GM12873 (cell line): ENCODE measurements at regions not wholly inside any gene's neighbourhood (a gene's known extent, or its start where the extent isn't known, plus 50 kb on each side); places are given as distances from the start of the nearest gene placed in this dataset.

Experiments used
- TF ChIP-seq, protein P1 (sequence below): IDR thresholded peaks from 2 replicates; pipeline ENCODE4 v1.5.1; 2012; ENCODE audit warnings: low read depth, mild to moderate bottlenecking, moderate library complexity, low read length, control low read depth; ENCODE audit not compliant: insufficient read depth; ENCODE audit errors: missing control alignments

DNA sequence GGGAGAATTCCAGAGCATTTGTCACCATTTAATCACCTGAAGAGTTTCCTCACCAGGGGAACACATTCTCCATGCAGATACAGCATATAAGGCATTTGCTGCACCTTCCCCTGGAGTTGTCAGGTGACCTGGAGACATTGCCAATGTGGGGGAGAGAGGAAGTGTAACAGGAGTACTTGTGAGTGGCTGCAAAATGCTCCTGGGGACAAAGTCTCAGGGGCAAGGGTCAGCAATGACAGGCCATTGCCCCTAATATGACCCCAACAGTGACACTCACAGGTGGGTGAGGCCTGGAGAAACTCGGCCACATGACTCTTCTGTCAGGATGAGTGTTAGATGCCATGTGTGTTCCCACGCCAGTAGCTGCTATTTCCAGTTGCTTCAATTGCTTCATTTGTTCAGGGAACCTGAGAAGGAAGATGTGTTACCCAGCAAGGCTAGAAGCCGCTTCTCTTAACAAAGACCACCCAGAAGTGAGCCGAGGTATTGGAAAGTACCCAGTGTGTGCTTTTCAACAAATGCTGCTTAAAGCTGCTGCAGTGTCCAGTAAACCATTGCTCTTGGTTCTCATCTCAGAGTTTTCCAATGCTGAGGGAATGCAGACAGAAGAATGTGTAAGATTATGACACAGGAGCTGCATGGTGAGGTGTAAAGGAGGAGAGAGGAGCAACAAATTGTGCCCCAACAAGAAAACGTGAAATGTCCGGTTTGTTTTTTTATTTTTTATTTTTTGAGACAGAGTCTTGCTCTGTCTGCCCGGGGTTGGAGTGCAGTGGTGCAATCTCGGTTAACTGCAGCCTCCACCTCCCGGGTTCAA, 128.2 kb upstream of the SLC44A1 start:
- TF ChIP-seq, protein P1, sequence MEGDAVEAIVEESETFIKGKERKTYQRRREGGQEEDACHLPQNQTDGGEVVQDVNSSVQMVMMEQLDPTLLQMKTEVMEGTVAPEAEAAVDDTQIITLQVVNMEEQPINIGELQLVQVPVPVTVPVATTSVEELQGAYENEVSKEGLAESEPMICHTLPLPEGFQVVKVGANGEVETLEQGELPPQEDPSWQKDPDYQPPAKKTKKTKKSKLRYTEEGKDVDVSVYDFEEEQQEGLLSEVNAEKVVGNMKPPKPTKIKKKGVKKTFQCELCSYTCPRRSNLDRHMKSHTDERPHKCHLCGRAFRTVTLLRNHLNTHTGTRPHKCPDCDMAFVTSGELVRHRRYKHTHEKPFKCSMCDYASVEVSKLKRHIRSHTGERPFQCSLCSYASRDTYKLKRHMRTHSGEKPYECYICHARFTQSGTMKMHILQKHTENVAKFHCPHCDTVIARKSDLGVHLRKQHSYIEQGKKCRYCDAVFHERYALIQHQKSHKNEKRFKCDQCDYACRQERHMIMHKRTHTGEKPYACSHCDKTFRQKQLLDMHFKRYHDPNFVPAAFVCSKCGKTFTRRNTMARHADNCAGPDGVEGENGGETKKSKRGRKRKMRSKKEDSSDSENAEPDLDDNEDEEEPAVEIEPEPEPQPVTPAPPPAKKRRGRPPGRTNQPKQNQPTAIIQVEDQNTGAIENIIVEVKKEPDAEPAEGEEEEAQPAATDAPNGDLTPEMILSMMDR, result no peak

DNA sequence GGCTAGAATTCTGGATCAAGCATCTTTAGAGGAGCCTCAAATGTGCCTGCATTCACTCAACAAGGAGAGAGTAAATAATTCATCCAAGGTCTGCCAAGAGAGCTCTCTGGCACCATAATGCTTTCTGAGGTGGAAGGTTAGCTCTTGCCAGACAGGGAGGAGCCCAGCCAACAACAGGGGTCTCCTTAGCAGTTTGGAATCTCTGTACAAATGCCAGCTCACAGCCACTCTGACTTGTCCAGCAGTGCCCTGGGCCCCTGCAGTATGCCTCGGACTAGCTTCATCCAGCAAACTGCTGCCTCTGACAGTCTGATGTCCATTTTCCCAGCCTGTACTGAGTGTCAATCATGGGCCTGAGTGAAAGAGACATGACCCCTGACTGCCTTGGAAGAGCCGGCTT, 127.2 kb upstream of the SLC44A1 start:
- TF ChIP-seq, protein P1, result no peak

DNA sequence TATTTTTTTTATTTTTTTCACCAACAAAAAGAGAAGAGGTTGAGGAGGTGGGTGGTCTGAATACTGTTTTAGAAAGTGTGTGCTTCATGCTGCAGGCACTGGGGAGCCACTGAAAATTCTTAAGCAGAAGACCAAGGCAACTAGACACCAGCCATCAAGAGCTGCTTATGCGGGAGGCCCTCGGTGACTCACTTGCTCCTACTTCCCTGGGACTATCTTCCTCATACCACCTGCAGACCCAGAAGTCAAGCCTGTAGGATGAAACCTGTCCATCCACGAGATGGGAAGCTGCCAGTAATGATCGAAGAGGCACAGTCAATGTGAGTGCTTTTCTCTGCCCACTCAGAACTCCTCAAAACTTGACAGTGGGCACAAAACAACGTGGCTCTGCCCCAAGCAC, 125.8 kb upstream of the SLC44A1 start:
- TF ChIP-seq, protein P1, result no peak

DNA sequence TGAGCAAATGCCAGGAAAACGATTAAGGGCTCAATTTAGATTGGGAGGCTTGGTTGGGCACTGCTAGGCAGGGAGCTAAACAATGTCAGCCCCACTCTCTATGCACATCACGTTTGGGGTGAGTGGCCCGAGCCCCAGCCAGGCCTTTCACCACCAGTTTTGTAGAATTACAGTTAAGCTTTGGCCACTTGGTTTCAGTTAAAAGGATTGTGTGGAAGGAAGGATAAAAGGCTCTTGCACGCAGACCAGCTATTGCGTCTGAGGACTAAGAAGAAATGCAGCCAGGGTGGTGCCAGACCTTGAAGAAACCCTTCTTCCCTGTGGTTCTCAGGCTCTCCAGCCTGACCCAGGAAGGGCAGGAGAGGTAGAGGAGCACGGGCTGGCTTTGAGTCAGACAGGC, 125.3 kb upstream of the SLC44A1 start:
- TF ChIP-seq, protein P1, result no peak

DNA sequence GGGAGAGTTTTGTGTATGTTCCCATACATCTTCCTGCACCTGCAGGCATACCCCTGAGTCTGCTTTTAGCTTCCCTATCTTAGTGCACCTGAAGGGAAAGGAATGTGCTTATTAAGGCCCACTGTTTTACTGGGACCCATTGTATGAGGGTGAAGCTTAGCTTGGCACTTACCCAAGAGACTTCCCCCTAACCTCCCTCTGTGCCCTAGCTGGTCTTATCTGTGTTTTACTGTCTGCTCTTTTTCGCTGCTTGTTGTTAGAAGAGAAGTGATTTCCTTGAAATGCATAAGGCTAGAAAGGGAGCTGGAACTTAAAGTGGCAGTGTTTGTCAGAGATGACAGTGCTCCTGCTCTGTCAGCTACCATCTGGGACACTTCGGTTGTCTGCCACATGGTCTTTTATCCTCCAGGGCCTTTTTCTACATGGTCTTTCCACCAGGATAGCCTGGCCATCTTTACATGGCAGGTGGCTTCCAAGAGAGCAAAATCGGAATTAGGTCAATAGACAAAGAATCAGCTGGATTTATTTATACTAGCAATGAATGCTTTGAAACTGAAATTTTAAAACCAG, 122.5 kb upstream of the SLC44A1 start:
- TF ChIP-seq, protein P1, result no peak

DNA sequence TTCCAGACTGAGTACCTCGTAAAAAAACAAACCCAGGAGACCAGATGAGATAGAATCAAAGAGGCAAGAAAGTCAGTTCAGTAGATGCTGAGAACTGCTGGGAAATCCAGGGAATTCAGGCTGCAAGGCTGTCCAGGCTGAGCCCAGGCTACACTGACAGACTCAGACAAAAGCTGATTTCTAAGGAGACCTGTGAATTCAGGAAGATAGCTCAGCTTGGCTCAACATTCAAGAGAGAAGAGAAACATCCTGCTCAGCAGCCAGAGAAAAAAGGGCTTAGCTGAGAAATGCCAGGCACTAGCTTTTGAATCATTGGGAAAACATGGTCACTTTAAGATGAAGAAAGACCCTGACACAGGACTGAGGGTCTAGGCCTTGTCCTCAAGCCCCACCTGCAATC, 118.2 kb upstream of the SLC44A1 start:
- TF ChIP-seq, protein P1, result no peak

DNA sequence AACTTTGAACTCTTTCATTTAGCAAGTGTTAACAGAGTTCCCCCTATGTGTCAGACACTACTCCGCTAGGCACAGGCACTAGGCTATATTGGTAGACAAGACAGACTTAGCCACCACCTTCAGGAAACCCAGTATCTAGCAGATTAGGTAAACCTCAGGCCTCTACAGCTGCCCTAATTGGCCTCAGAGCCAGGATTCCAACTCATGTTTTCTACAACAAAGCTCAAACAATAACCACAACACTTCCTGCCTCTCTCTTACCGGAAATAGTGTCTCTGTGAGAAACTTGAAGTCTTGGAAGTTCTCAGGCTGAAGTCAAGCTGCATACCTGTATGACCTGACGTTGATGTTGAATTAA, 116.6 kb upstream of the SLC44A1 start:
- TF ChIP-seq, protein P1, result no peak
